VCaP (cell line): ENCODE measurements at regions not wholly inside any gene's neighbourhood (a gene's known extent, or its start where the extent isn't known, plus 50 kb on each side); places are given as distances from the start of the nearest gene placed in this dataset.
"Not testable (repeated sequence)": the region's sequence is repeated elsewhere in the genome, so short reads cannot be mapped to it uniquely, and the experiment has no call there.

Experiments
- H3K27ac ChIP-seq: fragments of 450-650 bp; 2 replicates; pipeline ENCODE4 v1.5.1; 2017
- CTCF ChIP-seq: fragments of 450-650 bp; conservative IDR thresholded peaks from 2 replicates; pipeline ENCODE4 v1.5.1; 2017; ENCODE audit warnings: mild to moderate bottlenecking, moderate library complexity

DNA sequence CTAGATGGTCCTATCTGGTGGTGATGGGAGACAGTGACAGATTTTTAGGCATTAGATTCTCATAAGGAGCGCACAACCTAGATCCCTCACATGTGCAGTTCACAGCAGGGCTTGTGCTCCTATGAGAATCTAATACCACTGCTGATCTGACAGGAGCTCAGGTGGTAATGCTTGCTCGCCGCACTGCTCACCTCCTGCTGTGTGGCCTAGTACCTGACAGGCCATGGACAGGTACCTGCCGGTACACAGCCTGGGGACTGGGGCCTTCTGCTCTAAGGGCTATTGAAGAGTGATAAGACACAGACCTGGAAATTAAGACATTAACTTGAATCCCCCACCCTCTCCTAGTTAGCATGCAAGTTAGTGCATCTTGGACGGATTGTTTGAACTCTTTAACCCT is 64.4 kb downstream of the KLRB1 start:
- not testable (repeated sequence) for H3K27ac ChIP-seq

DNA sequence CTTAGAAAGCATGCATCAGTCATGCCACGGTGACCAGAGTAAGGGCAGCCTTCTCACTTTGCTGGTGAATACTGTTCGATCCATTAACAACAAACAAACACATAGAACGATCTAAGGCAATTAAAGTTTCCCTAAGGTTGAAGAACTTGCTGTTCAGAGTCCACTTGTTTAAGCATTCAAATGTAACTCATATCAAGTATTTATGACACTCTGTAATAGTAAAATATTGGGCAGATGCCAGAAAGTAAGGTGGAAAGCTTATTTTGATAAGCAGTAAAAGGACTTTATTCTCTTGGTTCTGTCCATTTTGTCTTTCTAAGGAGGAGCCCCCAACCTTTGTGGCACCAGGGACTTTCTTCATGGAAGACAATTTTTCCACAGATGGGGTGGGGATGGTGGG is 64.9 kb downstream of the KLRB1 start:
- not testable (repeated sequence) for H3K27ac ChIP-seq

DNA sequence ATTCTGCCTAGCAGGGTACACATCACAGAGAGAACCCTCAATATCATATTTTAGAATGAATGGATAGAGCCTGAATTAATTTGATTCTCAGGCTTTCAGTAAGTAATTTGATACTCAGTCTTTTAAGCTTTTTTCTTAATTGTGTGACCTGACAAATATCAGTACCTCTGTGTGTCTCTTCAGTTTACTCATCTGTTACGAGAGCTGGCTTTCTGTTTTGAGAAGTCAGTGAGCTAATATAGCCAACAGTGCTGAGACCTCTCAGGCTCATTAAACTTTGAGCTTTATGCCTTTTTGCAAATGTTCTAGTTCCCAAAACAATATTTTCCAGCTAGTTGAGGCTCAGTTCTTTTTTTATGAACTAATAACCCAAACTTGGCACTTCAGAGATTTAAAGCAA is 91.8 kb downstream of the KLRB1 start:
- not testable (repeated sequence) for H3K27ac ChIP-seq

DNA sequence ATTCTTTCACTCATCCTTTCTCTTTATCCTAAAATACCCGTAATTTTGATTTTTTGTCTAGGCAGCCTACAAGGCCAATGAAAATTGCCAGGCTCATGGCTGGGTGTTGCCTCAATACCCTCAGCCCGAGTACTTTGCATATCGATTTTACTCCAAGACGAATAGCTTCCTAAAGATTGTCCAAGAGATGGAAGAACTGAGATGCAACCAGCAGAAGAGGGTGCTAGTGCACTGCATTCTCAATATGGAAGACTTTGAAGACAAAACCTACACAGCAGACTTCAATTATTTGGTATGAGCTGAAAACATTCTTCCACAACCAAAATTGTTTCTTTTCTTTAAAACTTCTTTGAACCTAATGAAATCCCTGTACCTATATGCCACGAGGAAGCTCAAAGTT is 95.0 kb downstream of the KLRB1 start:
- not testable (repeated sequence) for H3K27ac ChIP-seq

DNA sequence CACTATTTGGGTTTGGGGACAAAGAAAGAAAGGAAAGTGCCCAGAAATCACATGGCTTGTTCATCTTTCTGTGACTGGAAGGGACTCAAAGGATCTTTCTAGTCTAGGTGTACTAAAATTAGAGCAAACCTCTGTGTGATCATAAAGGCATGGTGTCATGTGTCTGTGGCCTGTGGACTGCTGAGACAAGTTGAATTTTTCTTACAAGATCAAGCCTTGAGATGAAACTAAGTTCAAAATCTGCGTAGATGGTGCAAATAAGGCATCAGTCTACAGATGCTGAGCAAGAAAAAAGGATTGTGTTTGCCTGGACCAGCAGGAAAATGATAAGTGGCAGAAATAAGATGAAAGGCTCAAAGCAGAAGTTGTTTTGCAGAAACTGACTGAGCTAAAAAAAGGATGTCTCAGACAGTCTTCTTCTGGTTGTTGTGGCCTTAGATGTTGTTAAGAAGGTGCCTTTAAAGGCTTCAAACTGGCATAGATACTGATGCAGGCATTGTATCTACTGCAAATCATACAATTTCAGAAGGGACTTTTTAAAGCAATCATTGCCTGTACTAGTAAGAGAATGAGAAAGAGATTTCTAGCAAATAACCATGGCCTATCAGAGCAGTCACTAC is 97.2 kb downstream of the KLRB1 start:
- H3K27ac ChIP-seq: not testable (repeated sequence)

DNA sequence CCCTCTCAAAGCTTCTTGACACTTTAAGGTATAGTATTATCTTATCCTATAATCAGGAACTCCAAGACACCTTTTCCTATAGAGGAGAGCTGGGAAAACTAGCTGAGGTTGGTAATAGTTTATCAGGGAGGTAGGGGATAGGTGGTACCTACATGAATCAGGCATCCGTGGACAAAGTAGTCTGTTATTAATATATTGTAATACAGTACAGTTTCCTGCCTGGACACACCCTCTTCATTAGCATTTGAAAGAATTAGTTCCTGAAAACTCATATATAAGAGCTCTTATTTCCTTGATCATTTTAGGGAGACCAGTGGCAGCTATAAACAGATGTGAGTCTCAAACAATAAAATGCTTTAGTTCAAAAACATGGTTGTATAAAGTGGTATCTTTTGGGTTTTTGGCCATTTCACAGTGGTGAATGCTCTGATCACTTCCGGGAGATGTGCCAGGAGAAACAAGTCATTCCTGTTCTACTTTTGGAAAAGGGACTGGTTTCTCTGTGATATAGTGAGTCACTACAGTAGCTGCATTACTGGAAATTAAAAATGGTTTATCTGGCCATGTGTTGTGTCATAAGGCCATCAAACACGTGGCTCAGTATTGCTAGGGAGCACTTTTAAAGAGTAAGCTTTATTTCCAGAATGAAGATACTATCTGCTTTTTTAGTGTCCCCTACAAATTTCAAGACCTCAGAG is 98.1 kb downstream of the KLRB1 start:
- no peak for TF ChIP-seq CTCF
- H3K27ac ChIP-seq: no peak overlapping the region

- TF ChIP-seq CTCF: no peak
Observed at GRCh38 chr12:9506746-9507145, 101.0 kb downstream of the KLRB1 start.

DNA sequence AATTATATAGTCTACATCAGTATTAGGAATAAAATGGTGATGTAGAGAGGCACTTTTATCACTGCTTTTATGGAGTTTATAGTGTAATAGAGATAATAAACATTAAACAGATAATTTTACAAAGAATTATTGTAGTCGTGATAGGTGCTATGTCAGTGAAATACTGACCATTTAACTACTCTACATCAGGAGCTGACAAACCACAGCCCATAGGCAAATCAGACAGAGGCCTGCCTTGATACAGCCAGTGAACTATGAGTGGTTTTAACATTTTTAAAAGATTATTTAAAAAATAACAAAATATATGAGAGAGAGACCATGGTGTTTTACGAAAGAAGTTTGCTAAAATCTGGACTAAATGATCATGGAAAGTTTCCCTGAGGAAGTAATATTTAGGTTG is 104.3 kb downstream of the KLRB1 start:
- not testable (repeated sequence) for H3K27ac ChIP-seq

More at GRCh38 chr12:9506746-9507145, 101.0 kb downstream of the KLRB1 start:
- H3K27ac ChIP-seq: no peak overlapping the region

- not testable (repeated sequence) for H3K27ac ChIP-seq
Observed at GRCh38 chr12:9502845-9503244, 104.9 kb downstream of the KLRB1 start.

DNA sequence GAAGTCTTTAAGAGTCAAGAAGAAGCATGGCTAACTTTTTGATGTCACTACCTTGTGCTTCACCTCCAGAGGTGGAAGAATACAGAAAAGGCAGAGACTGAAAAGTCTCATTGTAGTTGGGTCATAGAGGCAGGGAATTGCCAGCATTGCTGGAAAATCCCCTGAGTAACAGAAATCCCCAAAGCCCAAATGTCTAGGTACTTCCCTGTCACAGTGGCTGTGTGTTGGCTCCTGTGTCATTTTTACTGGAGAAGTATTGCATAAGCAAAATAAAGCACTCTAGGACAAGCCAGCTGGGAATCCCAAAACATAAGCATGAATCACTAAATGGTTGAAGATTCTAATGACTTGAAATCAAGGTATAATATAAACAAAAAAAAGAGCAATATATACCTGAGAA is 114.4 kb downstream of the KLRB1 start:
- not testable (repeated sequence) for H3K27ac ChIP-seq

- H3K27ac ChIP-seq: not testable (repeated sequence)
Observed at GRCh38 chr12:9481289-9481688, 126.4 kb downstream of the KLRB1 start.

GRCh38 chr12:9474197-9474596 is 133.5 kb downstream of the KLRB1 start:
- not testable (repeated sequence) for H3K27ac ChIP-seq

- H3K27ac ChIP-seq: not testable (repeated sequence)
Observed at GRCh38 chr12:9473638-9474037, 134.1 kb downstream of the KLRB1 start.

DNA sequence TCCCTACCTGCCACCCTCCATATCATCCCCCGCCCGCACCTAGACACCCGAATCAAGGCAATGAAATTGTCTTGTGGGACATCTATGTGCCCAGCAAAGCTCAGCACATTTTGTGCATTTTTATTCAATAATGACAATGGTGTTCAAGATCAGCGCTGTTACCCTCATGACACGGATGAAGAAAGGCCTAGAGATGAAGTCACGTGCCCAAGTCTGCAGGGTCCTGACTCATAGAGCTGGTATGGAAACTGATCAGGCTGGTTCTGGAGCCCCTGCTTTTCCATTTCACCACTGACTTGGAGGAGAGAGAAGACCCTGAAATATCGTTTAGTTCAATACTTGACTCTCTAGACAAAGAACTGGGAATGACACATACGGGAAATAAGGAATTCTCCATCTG is 136.2 kb downstream of the KLRB1 start:
- H3K27ac ChIP-seq: not testable (repeated sequence)

DNA sequence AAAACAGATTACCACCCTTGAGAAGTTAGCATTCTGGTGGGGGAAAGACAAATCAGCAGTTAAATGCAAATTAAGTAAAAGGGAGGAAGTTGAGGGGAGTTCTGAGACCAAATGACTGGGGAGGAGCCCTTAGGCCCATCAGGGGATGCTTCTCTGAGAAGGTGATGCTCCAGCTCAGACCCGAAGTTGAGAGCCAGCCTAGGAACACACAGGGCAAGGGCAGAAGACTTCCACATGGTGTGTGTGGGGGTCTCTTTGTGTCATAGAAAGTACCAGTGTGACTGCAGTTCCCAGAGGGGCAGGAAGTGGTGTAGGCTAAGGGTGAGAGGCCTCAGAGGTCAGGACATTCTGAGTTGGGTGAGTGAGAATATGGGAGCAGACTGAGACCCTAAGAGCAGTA is 137.3 kb downstream of the KLRB1 start:
- H3K27ac ChIP-seq: not testable (repeated sequence)

DNA sequence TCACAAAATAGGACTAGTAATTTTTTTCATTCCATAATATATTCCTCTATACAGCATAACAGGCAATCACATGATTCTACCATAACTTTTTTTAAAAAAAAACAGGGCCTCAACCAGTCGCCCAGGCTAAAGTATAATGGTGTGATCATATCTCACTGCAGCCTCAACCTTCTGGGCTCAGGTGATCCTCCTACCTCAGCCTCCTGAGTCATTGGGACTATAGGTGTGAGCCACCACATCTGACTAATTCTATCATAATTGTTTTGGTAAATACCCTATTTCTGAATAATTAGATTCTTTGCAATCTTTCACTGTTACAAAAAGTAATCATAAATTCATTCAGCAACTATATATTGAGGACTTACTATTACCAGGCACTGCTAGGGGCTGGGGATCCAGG is 137.8 kb downstream of the KLRB1 start:
- H3K27ac ChIP-seq: not testable (repeated sequence)

GRCh38 chr12:9469463-9469862 is 138.3 kb downstream of the KLRB1 start:
- not testable (repeated sequence) for H3K27ac ChIP-seq
